ENCODE measurements at regions not wholly inside any gene's neighbourhood (a gene's known extent, or its start where the extent isn't known, plus 50 kb on each side); places are given as distances from the start of the nearest gene placed in this dataset.

- DNase-seq = no peak
These were observed 285.9 kb downstream of the IL15 start for GRCh38 chr4:141922236-141922635.

- DNase-seq = no peak
These were observed 290.0 kb downstream of the IL15 start for GRCh38 chr4:141926406-141926805.

GRCh38 chr4:141932490-141932889, 296.1 kb downstream of the IL15 start:
- no peak for DNase-seq

- DNase-seq = no peak
These were observed 297.6 kb downstream of the IL15 start for GRCh38 chr4:141933978-141934377.

GRCh38 chr4:141955696-141956095, 319.3 kb downstream of the IL15 start:
- DNase-seq = no peak

GRCh38 chr4:141957416-141957815, 321.0 kb downstream of the IL15 start:
- DNase-seq = no peak

- no peak for DNase-seq
These were observed 326.1 kb downstream of the IL15 start for GRCh38 chr4:141962486-141962885.

GRCh38 chr4:141971869-141972268, 335.5 kb downstream of the IL15 start:
- DNase-seq = no peak

GRCh38 chr4:141972950-141973349, 336.6 kb downstream of the IL15 start:
- no peak for DNase-seq
